IMR-90 (cell line): ENCODE measurements at regions not wholly inside any gene's neighbourhood (a gene's known extent, or its start where the extent isn't known, plus 50 kb on each side); places are given as distances from the start of the nearest gene placed in this dataset.

Source experiments
- ATAC-seq: fragments of 200-7000 bp; cut with Tn5 transposase; 2 replicates; pipeline ENCODE4 v1.9.1; 2020; ENCODE audit warnings: low read depth, mild to moderate bottlenecking, moderate library complexity
- BruUV-seq: library from RNA; stranded (reverse); fragments of 400-500 nt; replicated peaks from 2 replicates; lab custom pipeline; 2021; lab: Mats Ljungman, UMichigan
- CTCF ChIA-PET: fragments of 300-600 bp; formaldehyde crosslinking; extraction: SDS; loops from one replicate; lab custom pipeline; 2021; ENCODE audit warnings: antibody characterized with exemption; lab: Yijun Ruan, JAX
- POLR2A ChIA-PET: fragments of 300-600 bp; sonication (Branson Sonifier 250); formaldehyde crosslinking; loops from one replicate; lab custom pipeline; 2022; ENCODE audit warnings: antibody characterized with exemption; ENCODE audit not compliant: unreplicated experiment; lab: Charles Lee
- DNase-seq: peaks from one replicate; pipeline ENCODE4 v3.0.0; 2013
- H2AFZ ChIP-seq: replicated peaks from 2 replicates; pipeline ENCODE3; 2013; ENCODE audit warnings: low read length, mild to moderate bottlenecking; ENCODE audit not compliant: poor library complexity
- H2AK5ac ChIP-seq: 2 replicates; pipeline ENCODE4 v1.6.1; 2013; ENCODE audit warnings: low read depth, low read length, inconsistent platforms
- H2AK9ac ChIP-seq: replicated peaks from 2 replicates; pipeline ENCODE3; 2013; ENCODE audit warnings: mild to moderate bottlenecking, low read depth, low read length, moderate library complexity; ENCODE audit not compliant: poor library complexity
- H2BK120ac ChIP-seq: 2 replicates; pipeline ENCODE4 v1.6.1; 2013; ENCODE audit warnings: low read depth, low read length, inconsistent platforms
- H2BK15ac ChIP-seq: 3 replicates; pipeline ENCODE4 v1.6.1; 2013; ENCODE audit warnings: low read depth, low read length, inconsistent platforms
- H2BK20ac ChIP-seq: 2 replicates; pipeline ENCODE4 v1.6.1; 2013; ENCODE audit warnings: low read depth, mild to moderate bottlenecking, inconsistent platforms, low read length, moderate library complexity
- H2BK5ac ChIP-seq: 2 replicates; pipeline ENCODE4 v1.6.1; 2013; ENCODE audit warnings: mild to moderate bottlenecking, low read depth, low read length, inconsistent platforms; ENCODE audit not compliant: poor library complexity, severe bottlenecking
- H3K14ac ChIP-seq: replicated peaks from 2 replicates; pipeline ENCODE4 v1.6.1; 2013; ENCODE audit warnings: low read depth, low read length, inconsistent platforms
- H3K18ac ChIP-seq: 2 replicates; pipeline ENCODE4 v1.6.1; 2013; ENCODE audit warnings: low read depth, low read length, control low read depth
- H3K23ac ChIP-seq: 2 replicates; pipeline ENCODE4 v1.6.1; 2013; ENCODE audit warnings: low read depth, low read length, inconsistent platforms
- H3K27ac ChIP-seq: 2 replicates; pipeline ENCODE4 v1.5.1; 2013; ENCODE audit warnings: mild to moderate bottlenecking, control low read depth, low read length; ENCODE audit not compliant: insufficient read depth
- H3K27me3 ChIP-seq: 2 replicates; pipeline ENCODE4 v1.6.1; 2013; ENCODE audit warnings: low read length; ENCODE audit not compliant: control insufficient read depth, insufficient read depth
- H3K36me3 ChIP-seq: 2 replicates; pipeline ENCODE4 v1.6.1; 2013; ENCODE audit warnings: low read length, mixed read lengths; ENCODE audit not compliant: control insufficient read depth, insufficient read depth
- H3K4ac ChIP-seq: 2 replicates; pipeline ENCODE4 v1.6.1; 2013; ENCODE audit warnings: low read depth, low read length, inconsistent platforms
- H3K4me1 ChIP-seq: 2 replicates; pipeline ENCODE4 v1.6.1; 2013; ENCODE audit warnings: low read length, mixed read lengths; ENCODE audit not compliant: control insufficient read depth, insufficient read depth
- H3K4me2 ChIP-seq: 2 replicates; pipeline ENCODE4 v1.6.1; 2013; ENCODE audit warnings: low read depth, mild to moderate bottlenecking, control low read depth, low read length, moderate library complexity
- H3K4me3 ChIP-seq: 2 replicates; pipeline ENCODE4 v1.5.1; 2013; ENCODE audit warnings: low read depth, mild to moderate bottlenecking, control low read depth, low read length, moderate library complexity; ENCODE audit not compliant: insufficient read depth
- H3K56ac ChIP-seq: 2 replicates; pipeline ENCODE4 v1.6.1; 2013; ENCODE audit warnings: low read length, inconsistent platforms; ENCODE audit not compliant: insufficient read depth; ENCODE audit errors: extremely low read depth
- H3K79me1 ChIP-seq, 2 experiments: 2 replicates each; pipeline ENCODE4 v1.6.1; 2013; ENCODE audit warnings: low read length in 2 of 2, inconsistent platforms in 1 of 2, low read depth in 1 of 2
- H3K9ac ChIP-seq: 2 replicates; pipeline ENCODE4 v1.6.1; 2013; ENCODE audit warnings: low read depth, low read length, control low read depth
- H3K9me1 ChIP-seq: 2 replicates; pipeline ENCODE4 v1.6.1; 2013; ENCODE audit warnings: low read length, inconsistent platforms; ENCODE audit not compliant: insufficient read depth
- H3K9me3 ChIP-seq: 2 replicates; pipeline ENCODE4 v1.6.1; 2013; ENCODE audit warnings: low read length; ENCODE audit not compliant: control insufficient read depth, insufficient read depth
- H4K20me1 ChIP-seq: 2 replicates; pipeline ENCODE4 v1.6.1; 2013; ENCODE audit warnings: low read length, inconsistent platforms; ENCODE audit not compliant: insufficient read depth
- H4K5ac ChIP-seq: 2 replicates; pipeline ENCODE4 v1.6.1; 2013; ENCODE audit warnings: mild to moderate bottlenecking, low read depth, low read length, control low read depth
- H4K8ac ChIP-seq, 2 experiments: 2 replicates each; pipeline ENCODE4 v1.6.1; 2013; ENCODE audit warnings: low read depth in 2 of 2, low read length in 2 of 2, control low read depth in 1 of 2, inconsistent platforms in 1 of 2
- H4K91ac ChIP-seq: 2 replicates; pipeline ENCODE4 v1.6.1; 2013; ENCODE audit warnings: low read depth, low read length, inconsistent platforms; ENCODE audit not compliant: insufficient read depth
- MAZ ChIP-seq: IDR thresholded peaks from 2 replicates; pipeline ENCODE4 v1.6.1; 2012; ENCODE audit warnings: low read depth, mild to moderate bottlenecking, low read length, improper control_type of control experiment, moderate library complexity, borderline replicate concordance
- MXI1 ChIP-seq: IDR thresholded peaks from 2 replicates; pipeline ENCODE4 v1.6.1; 2012; ENCODE audit warnings: low read depth, mild to moderate bottlenecking, low read length, moderate library complexity, borderline replicate concordance
- RCOR1 ChIP-seq: IDR thresholded peaks from 2 replicates; pipeline ENCODE4 v1.6.1; 2012; ENCODE audit warnings: mild to moderate bottlenecking, low read length, improper control_type of control experiment; ENCODE audit not compliant: insufficient replicate concordance
- USF2 ChIP-seq: fragments of 150-350 bp; IDR thresholded peaks from 2 replicates; pipeline ENCODE4 v1.6.1; 2017; ENCODE audit warnings: mild to moderate bottlenecking, antibody characterized with exemption, low read length, low read depth
- WGBS, 2 experiments: methylation state at CpG; one replicate each; pipeline versions ENCODE4 v1.1.5 to v1.1.7; 2013; ENCODE audit warnings: missing lambda C conversion rate in 2 of 2; ENCODE audit not compliant: insufficient read length in 1 of 2; ENCODE audit errors: extremely low coverage in 2 of 2; 5-methylcytosine and 5-hydroxymethylcytosine counted together
- dilution Hi-C: fragments of 300-500 bp; cut with HindIII; formaldehyde crosslinking; loops from one replicate; pipeline ENCODE4 v1.14.3; 2018; ENCODE audit warnings: low sequenced_read_pairs; ENCODE audit not compliant: unreplicated experiment
- in situ Hi-C: fragments of 300-500 bp; cut with MboI; formaldehyde crosslinking; loops from 3 replicates; pipeline ENCODE4 v1.14.3; 2019; ENCODE audit warnings: low sequenced_read_pairs, inconsistent platforms, mixed read lengths
- intact Hi-C: fragments of 100-400 bp; cut with micrococcal nuclease; formaldehyde crosslinking; loops from 2 replicates; pipeline ENCODE4 v1.10.0; 2022

- no TSS peak for BruUV-seq
- ChIA-PET CTCF (no interaction called here), POLR2A (no interaction called here)
- Histone ChIP-seq H2BK15ac (no peak overlapping the region), H3K9me1 (no peaks in the 10 kb centered on the region), H2BK120ac (no peak overlapping the region), H3K4me1 (no peaks in the 10 kb centered on the region), H3K9ac (no peak overlapping the region), H3K79me1 (no peaks in the 10 kb centered on the region), H3K56ac (no peak overlapping the region), H2AFZ (no peak overlapping the region), H4K91ac (no peak overlapping the region), H3K14ac (no peak overlapping the region), H3K36me3 (no peaks in the 10 kb centered on the region), H3K4ac (no peak overlapping the region), H4K20me1 (no peaks in the 10 kb centered on the region), H3K23ac (no peak overlapping the region), H3K27me3 (no peaks in the 10 kb centered on the region), H2BK5ac (no peak overlapping the region), H4K8ac (no peak overlapping the region), H2AK9ac (no peak overlapping the region), H2AK5ac (no peak overlapping the region), H3K18ac (no peak overlapping the region), H3K4me3 (no peak overlapping the region), H3K9me3 (peaks cover 2% of the 10 kb centered on the region; the same call in 1 of the 2 replicates), H3K4me2 (no peak overlapping the region), H2BK20ac (no peak overlapping the region), H4K5ac (no peak overlapping the region), H3K27ac (no peak overlapping the region)
- TF ChIP-seq USF2 (no peak), MAZ (no peak), RCOR1 (no peak), MXI1 (no peak)
- WGBS, 2 experiments = no CpG with 5 or more reads among the region's 3 CpGs
- intact Hi-C loops = loop anchor here (10.0 kb wide), 2 partner anchors 525 to 945 kb away; partner anchors contain the start of gene SEMA6A
- ATAC-seq = no peak
- in situ Hi-C loops = no loop called here
- no peak for DNase-seq
- dilution Hi-C loops = no loop called here
Observed at GRCh38 chr5:117519957-117520500, 945.4 kb upstream of the SEMA6A start.
